GM12873 (cell line): ENCODE measurements at regions not wholly inside any gene's neighbourhood (a gene's known extent, or its start where the extent isn't known, plus 50 kb on each side); places are given as distances from the start of the nearest gene placed in this dataset.

Experiments
- CTCF ChIP-seq: IDR thresholded peaks from 2 replicates; pipeline ENCODE4 v1.5.1; 2012; ENCODE audit warnings: low read depth, mild to moderate bottlenecking, moderate library complexity, low read length, control low read depth; ENCODE audit not compliant: insufficient read depth; ENCODE audit errors: missing control alignments

GRCh38 chr20:24868396-24868927 lies 80.6 kb upstream of the CST7 start:
- no peak for TF ChIP-seq CTCF

DNA sequence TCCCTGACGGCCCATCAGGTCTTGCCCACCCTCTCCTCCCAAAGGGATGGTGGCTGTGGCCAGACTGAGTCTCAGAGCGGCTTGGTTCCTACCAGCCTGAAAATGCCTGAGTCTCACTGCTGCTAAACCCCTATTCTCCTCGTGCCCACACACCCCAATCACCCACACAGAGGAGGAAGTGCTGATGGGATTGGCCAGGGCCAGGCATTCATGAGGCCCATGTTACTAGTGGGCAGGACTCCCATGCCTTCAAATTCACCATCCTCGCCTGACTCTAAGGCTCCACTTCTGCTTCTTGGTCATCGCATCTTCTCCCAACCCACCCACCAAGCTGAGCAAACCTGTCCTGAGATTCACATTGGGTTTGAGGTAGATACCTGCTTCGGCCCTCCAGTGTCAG lies 80.1 kb upstream of the CST7 start:
- no peak for TF ChIP-seq CTCF

DNA sequence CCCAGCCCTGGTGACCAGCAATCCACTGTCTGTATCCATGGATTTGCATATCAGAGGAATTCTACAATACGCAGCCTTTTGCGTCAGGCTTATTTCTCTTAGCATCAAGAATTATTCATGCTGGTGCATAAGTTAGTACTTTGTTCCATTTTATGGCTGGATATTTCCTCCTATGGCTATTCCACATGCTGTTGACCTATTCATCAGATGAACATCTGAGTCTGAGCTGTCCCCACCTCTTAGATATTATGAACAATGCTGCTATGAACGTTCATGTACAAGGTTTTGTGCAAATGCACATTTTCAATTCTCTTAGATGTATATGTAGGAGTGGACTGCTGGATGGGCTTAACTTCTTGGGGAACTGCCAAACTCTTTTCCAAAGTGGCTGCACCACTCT lies 79.0 kb upstream of the CST7 start:
- TF ChIP-seq CTCF: no peak

GRCh38 chr20:24870881-24871280 lies 78.2 kb upstream of the CST7 start:
- peak; percentile 2 for TF ChIP-seq CTCF

DNA sequence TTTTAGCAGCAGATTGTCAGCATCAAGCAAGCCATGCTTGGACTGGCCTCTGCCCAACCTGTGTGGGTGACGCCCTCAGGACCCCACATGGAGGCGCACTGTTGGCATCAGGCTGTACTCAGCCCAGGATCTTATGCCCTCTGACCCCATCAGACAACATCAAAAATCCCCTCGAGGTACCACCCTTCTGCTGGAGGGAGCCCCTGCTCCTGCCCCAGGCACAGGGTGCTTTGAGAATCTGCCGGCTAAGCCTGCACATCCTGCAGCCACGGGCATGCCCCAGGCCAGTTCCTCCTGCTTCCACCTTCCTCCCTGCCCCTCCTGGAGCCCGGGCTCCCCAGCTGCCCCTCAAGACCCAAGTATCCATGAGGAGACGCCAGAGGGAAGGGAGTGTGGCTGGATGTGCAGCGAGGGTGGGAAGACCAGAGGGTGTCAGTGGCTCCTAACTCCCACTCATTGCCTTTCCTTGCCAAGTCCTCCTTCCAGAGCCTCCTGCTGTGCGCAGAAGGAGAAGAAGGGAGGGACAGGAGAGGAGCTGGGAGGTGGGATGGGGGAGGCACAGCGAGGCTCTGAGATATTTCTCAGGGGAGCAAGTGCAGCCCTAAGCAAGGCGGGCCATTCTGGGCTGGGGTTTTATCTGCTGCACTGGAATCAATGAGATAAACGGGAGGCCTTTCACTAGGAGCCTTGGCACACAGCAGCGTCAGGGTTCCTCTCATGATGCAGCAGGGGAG lies 77.4 kb upstream of the CST7 start:
- no peak for TF ChIP-seq CTCF

DNA sequence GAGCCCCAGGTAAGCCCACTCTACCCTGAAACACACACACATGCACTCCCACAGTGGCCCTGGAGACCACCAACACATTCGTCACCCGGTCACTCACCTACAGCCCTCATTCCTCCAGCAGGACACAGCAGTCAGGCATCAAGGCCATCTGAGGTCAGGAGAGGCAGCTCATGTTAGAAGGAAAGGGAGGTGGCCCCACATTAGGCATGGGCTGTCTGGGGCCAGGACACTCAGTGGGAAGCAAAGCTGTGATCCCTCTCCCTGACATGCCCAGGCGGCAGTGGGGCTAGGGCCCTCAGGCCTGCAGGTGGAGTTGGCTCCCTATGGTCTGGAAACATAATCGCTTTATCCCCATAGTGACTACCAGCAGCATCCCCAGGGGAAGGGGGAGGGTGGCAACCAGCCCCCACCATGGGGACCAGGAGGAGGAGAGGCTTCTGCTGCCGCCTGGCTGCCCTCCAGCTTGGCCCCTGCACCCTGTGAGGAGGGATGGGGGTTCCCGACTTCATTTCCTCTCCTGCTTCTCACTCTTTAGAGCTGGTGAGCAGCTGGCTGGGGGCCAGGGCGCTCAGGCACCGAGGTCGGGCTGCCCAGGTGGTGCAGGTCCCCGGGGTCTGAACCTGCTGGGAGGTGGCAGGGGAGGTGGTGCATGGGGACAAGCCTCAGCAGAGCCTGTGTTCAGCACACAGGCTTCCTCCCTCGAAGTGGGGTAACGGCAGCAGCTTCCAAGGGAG lies 76.6 kb upstream of the CST7 start:
- TF ChIP-seq CTCF: no peak

DNA sequence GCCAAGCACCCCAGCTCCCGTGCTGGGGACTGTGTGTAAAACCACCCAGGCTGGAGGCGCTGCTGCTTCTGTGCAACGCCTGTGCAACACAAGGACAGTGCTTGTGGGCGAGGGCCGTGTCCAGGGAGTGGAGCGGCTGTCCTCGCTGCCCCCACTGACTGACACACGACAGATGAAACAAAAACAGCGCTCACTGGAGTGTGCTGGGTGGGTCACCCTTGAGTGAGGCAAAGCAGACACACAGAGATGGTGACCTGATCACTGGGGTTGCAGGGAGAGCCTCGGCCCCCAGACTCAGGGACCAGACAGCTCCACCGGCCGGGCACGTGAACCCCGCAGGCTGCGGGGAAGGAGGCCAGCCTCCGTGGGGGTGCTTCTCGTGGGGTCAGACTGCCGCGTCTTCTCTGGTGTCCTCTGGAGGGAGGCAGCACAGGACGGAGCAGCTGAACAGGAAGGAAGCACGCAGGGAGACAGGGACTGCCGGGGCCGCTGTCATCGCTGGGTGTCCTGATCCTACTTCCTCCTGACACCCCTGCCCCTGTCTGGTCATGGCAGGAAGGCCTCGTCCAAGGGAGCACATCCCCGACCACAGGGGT lies 75.9 kb upstream of the CST7 start:
- TF ChIP-seq CTCF: no peak
